WTC11 (cell line): ENCODE measurements at regions not wholly inside any gene's neighbourhood (a gene's known extent, or its start where the extent isn't known, plus 50 kb on each side); places are given as distances from the start of the nearest gene placed in this dataset.

Experiments
- MYBL2 ChIP-seq: sonication (generic); formaldehyde crosslinking; IDR thresholded peaks from 2 replicates; pipeline ENCODE4 v1.8.1; 2023; ENCODE audit warnings: mild to moderate bottlenecking, moderate library complexity, missing genetic modification reagents
- NFYB ChIP-seq: sonication (generic); formaldehyde crosslinking; conservative IDR thresholded peaks from 2 replicates; pipeline ENCODE4 v1.8.0; 2022; ENCODE audit warnings: low read depth, missing genetic modification reagents
- NR1H2 ChIP-seq: sonication (generic); formaldehyde crosslinking; IDR thresholded peaks from 2 replicates; pipeline ENCODE4 v1.9.0; 2021; ENCODE audit warnings: mild to moderate bottlenecking, moderate library complexity, missing genetic modification reagents
- SP1 ChIP-seq: sonication (generic); formaldehyde crosslinking; conservative IDR thresholded peaks from 2 replicates; pipeline ENCODE4 v1.8.1; 2022; ENCODE audit warnings: missing genetic modification reagents
- TCF7 ChIP-seq: sonication (generic); formaldehyde crosslinking; IDR thresholded peaks from 2 replicates; pipeline ENCODE4 v1.8.0; 2022; ENCODE audit warnings: mild to moderate bottlenecking, low read depth, missing genetic modification reagents, moderate library complexity
- ZNF138 ChIP-seq: sonication (generic); formaldehyde crosslinking; conservative IDR thresholded peaks from 2 replicates; pipeline ENCODE4 v1.8.1; 2022; ENCODE audit warnings: mild to moderate bottlenecking, moderate library complexity, missing genetic modification reagents
- TF ChIP-seq, protein P1 (sequence below): fragments of 200-600 bp; IDR thresholded peaks from 2 replicates; pipeline ENCODE4 v1.8.0; 2022; ENCODE audit warnings: antibody characterized with exemption
- TF ChIP-seq, protein P2 (sequence below): sonication (generic); formaldehyde crosslinking; IDR thresholded peaks from 2 replicates; pipeline ENCODE4 v1.8.0; 2022; ENCODE audit warnings: mild to moderate bottlenecking, missing genetic modification reagents
- TF ChIP-seq, protein P3 (sequence below): sonication (generic); formaldehyde crosslinking; IDR thresholded peaks from 2 replicates; pipeline ENCODE4 v1.8.1; 2022; ENCODE audit warnings: low read depth, mild to moderate bottlenecking, moderate library complexity, missing genetic modification reagents, borderline replicate concordance
- TF ChIP-seq, protein P4 (sequence below): sonication (generic); formaldehyde crosslinking; IDR thresholded peaks from 2 replicates; pipeline ENCODE4 v1.8.0; 2022; ENCODE audit warnings: missing genetic modification reagents
- TF ChIP-seq, protein P5 (sequence below): sonication (generic); formaldehyde crosslinking; IDR thresholded peaks from 2 replicates; pipeline ENCODE4 v1.8.1; 2023; ENCODE audit warnings: mild to moderate bottlenecking, moderate library complexity, missing genetic modification reagents
- TF ChIP-seq, protein P6 (sequence below): fragments of 250-450 bp; sonication (Bioruptor Pico); IDR thresholded peaks from 2 replicates; pipeline ENCODE4 v2.1.2; 2022; ENCODE audit warnings: mild to moderate bottlenecking, moderate library complexity

DNA sequence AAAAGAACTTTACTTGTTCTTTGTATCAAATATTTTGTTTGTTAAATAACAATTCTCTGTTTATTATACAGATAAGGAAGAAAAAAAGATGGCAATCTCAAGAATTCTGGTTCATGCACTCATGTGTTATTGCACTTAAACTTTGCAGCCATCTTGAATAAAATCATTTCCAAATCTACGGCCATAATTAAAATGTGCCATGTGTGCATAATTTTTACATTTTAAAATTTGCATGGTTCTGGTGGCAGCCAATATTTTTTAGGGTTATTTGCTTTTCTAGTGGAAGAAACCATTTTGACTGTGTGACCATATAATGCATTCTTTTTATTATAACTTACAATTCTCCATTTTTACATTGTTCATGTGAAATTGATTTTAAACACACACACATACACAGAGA lies 1518.1 kb upstream of the ZEB2 start:
- TF ChIP-seq, protein P1, sequence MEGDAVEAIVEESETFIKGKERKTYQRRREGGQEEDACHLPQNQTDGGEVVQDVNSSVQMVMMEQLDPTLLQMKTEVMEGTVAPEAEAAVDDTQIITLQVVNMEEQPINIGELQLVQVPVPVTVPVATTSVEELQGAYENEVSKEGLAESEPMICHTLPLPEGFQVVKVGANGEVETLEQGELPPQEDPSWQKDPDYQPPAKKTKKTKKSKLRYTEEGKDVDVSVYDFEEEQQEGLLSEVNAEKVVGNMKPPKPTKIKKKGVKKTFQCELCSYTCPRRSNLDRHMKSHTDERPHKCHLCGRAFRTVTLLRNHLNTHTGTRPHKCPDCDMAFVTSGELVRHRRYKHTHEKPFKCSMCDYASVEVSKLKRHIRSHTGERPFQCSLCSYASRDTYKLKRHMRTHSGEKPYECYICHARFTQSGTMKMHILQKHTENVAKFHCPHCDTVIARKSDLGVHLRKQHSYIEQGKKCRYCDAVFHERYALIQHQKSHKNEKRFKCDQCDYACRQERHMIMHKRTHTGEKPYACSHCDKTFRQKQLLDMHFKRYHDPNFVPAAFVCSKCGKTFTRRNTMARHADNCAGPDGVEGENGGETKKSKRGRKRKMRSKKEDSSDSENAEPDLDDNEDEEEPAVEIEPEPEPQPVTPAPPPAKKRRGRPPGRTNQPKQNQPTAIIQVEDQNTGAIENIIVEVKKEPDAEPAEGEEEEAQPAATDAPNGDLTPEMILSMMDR, result no peak
- TF ChIP-seq TCF7 (no peak), NFYB (CRISPR knock-in tag) (no peak), NR1H2 (CRISPR knock-in tag) (no peak), MYBL2 (CRISPR knock-in tag) (no peak), ZNF138 (no peak), SP1 (CRISPR knock-in tag) (no peak)
- TF ChIP-seq, protein P2, sequence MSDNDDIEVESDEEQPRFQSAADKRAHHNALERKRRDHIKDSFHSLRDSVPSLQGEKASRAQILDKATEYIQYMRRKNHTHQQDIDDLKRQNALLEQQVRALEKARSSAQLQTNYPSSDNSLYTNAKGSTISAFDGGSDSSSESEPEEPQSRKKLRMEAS, result no peak
- TF ChIP-seq, protein P3, sequence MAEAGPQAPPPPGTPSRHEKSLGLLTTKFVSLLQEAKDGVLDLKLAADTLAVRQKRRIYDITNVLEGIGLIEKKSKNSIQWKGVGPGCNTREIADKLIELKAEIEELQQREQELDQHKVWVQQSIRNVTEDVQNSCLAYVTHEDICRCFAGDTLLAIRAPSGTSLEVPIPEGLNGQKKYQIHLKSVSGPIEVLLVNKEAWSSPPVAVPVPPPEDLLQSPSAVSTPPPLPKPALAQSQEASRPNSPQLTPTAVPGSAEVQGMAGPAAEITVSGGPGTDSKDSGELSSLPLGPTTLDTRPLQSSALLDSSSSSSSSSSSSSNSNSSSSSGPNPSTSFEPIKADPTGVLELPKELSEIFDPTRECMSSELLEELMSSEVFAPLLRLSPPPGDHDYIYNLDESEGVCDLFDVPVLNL (CRISPR knock-in tag), result no peak
- TF ChIP-seq, protein P4, sequence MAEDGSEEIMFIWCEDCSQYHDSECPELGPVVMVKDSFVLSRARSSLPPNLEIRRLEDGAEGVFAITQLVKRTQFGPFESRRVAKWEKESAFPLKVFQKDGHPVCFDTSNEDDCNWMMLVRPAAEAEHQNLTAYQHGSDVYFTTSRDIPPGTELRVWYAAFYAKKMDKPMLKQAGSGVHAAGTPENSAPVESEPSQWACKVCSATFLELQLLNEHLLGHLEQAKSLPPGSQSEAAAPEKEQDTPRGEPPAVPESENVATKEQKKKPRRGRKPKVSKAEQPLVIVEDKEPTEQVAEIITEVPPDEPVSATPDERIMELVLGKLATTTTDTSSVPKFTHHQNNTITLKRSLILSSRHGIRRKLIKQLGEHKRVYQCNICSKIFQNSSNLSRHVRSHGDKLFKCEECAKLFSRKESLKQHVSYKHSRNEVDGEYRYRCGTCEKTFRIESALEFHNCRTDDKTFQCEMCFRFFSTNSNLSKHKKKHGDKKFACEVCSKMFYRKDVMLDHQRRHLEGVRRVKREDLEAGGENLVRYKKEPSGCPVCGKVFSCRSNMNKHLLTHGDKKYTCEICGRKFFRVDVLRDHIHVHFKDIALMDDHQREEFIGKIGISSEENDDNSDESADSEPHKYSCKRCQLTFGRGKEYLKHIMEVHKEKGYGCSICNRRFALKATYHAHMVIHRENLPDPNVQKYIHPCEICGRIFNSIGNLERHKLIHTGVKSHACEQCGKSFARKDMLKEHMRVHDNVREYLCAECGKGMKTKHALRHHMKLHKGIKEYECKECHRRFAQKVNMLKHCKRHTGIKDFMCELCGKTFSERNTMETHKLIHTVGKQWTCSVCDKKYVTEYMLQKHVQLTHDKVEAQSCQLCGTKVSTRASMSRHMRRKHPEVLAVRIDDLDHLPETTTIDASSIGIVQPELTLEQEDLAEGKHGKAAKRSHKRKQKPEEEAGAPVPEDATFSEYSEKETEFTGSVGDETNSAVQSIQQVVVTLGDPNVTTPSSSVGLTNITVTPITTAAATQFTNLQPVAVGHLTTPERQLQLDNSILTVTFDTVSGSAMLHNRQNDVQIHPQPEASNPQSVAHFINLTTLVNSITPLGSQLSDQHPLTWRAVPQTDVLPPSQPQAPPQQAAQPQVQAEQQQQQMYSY (CRISPR knock-in tag), result no peak
- TF ChIP-seq, protein P5, sequence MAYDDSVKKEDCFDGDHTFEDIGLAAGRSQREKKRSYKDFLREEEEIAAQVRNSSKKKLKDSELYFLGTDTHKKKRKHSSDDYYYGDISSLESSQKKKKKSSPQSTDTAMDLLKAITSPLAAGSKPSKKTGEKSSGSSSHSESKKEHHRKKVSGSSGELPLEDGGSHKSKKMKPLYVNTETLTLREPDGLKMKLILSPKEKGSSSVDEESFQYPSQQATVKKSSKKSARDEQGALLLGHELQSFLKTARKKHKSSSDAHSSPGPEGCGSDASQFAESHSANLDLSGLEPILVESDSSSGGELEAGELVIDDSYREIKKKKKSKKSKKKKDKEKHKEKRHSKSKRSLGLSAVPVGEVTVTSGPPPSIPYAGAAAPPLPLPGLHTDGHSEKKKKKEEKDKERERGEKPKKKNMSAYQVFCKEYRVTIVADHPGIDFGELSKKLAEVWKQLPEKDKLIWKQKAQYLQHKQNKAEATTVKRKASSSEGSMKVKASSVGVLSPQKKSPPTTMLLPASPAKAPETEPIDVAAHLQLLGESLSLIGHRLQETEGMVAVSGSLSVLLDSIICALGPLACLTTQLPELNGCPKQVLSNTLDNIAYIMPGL, result no peak
- TF ChIP-seq, protein P6, sequence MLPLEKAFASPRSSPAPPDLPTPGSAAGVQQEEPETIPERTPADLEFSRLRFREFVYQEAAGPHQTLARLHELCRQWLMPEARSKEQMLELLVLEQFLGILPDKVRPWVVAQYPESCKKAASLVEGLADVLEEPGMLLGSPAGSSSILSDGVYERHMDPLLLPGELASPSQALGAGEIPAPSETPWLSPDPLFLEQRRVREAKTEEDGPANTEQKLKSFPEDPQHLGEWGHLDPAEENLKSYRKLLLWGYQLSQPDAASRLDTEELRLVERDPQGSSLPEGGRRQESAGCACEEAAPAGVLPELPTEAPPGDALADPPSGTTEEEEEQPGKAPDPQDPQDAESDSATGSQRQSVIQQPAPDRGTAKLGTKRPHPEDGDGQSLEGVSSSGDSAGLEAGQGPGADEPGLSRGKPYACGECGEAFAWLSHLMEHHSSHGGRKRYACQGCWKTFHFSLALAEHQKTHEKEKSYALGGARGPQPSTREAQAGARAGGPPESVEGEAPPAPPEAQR (CRISPR knock-in tag), result no peak
